Kidney capillary endothelial cell (primary cell): ENCODE measurements at regions not wholly inside any gene's neighbourhood (a gene's known extent, or its start where the extent isn't known, plus 50 kb on each side); places are given as distances from the start of the nearest gene placed in this dataset.

Experiments used
- DNase-seq: peaks from one replicate; pipeline ENCODE4 v3.0.0-alpha.2; 2018; ENCODE audit warnings: low spot score

DNA sequence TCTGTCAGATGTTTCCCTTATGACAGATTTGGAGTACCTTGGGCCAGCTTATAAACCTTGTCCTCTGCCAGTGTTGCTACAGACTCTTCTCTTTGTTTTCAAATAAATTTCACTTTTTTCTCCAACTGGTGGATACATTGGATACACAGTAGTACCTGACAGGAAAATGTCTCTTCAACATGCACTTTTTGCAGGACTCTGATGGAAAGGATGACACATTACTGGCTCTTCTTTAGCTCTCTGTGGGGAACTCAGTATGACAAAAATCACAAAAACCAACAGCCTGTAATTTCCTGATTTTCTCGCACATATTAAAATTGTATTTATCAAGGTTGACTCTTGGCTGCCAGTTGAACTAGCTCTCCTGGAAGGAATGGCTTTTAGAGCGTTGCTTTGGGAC, 61.3 kb upstream of the GIMD1 start:
- DNase-seq, result no peak

DNA sequence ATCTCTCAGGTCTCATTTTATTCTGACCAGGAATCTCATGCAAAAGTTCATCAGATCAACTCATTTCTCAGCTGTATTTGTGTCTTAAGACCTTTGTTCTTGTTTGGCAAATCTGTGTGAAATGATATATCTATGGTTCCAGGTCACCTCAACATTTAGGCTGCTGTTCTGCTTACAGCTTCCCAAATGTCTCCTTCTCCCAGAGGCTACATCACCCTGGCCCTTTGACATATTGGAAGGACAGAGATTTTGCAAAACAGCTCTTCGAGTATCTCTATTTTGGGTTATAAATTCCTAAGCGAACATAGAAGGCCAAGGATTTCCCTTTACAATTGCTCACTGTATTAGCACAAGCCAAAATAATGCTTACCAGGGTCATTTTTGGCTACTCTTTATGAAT, 57.5 kb upstream of the GIMD1 start:
- no peak for DNase-seq

DNA sequence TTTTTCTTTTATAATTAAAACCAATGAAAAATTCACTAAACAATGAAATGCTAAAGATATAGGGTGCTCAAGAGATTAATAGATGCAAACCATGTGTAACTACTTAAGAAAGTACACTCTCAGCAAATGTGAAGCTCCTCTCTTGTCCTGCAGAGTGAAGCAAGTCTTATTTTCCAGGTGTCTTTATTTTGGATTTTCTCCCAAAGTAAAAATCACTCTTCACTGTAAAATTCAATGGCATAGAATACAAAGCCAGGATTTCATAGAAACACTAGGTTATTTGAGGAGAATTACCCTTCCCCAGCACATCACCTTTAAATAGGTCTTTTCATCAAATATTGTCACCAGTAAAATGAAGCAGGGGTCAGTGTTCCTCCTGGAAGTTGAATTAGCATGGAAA, 57.0 kb upstream of the GIMD1 start:
- DNase-seq, result no peak

DNA sequence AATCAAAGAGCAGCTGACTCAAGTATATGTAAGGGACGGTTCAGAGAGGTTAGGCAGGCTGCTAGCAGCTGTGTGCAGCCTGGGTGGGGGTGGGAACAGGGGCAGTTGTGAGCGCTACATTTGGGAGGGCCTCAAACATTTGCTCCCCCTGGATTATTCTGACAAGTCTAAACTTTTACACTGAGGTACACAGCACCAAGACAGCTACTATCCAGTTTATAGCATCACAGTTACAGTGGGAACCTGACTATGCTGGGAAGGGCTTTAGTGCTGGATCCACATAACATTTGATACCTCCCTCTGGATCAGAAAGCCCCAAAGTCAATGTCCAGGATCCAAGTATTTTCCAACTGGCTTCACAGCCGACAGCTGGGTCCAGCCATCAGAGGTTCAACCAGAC, 55.8 kb upstream of the GIMD1 start:
- no peak for DNase-seq

DNA sequence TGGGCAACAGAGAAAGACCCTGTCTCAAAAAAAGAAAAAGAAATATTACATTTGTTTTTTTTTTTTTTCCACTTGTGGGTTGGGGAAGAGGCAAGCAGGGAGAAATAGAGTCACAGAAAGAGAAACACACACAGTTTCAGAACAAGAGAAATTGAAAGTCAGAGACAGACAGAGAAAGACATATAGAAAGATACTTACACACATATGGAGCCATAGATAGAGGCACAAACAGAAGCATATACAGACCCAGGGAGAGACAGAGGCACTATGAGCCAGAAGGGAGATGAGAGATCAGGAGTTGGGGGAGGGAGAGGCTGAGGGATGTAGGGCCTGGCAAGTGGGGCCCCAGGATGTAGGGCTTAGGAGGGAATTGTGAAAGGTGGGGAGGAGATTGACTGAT, 55.2 kb upstream of the GIMD1 start:
- DNase-seq, result no peak

DNA sequence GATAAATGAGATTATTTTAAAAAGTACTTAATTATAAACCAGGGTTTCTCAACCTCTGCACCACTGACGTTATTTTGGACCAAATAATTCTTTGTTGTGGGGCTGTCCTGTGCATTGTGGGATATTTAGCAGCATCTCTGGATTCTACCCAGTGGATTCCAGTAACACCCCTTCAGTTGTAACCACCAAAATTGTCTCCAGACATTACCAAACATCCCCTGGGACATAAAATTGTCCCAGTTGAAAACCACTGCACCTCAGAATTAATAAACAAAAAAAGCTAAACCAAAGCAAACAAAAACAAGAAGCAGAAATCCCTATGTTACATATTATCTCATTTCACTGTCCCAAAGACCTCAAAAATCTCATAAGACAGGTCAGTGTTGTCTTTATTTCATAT, 54.2 kb upstream of the GIMD1 start:
- no peak for DNase-seq

DNA sequence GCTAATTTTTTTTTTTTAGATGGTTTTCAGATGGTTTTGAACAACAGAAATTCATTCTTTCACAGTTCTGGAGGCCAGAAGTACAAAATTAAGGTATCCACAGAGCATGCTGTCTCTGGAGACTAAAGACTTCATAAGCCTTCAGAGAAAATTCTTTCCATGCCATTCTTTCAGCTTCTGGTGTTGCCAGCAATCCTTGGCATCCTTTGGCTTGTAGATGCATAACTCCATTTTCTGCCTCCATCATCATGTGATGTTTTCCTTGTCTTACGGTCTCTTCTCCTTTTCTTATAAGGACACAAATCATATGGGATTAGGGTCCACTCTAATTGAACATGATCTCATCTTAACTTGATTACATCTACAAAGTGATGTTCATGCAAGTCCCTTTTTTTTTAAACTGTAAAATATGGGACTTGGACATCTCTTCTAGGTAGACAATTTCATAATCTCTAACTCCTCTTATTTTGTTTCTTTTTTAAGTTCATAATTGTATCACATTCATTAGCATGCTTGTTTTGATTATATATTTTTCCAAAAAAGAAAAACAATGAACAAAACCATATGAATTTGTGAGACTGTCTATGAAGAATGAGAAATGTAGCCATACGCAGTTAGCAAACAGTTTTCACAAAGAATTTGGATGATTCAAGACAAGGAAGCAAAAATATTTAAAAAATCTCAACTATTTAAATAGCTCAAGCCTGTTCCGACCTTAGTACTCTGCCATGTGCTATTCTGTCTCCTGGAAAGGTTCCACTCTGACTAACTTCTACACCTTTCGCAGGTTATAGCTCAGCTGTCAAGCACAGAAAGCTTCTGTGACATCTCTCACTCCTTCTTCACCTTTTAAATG, 53.1 kb upstream of the GIMD1 start:
- DNase-seq, result no peak

DNA sequence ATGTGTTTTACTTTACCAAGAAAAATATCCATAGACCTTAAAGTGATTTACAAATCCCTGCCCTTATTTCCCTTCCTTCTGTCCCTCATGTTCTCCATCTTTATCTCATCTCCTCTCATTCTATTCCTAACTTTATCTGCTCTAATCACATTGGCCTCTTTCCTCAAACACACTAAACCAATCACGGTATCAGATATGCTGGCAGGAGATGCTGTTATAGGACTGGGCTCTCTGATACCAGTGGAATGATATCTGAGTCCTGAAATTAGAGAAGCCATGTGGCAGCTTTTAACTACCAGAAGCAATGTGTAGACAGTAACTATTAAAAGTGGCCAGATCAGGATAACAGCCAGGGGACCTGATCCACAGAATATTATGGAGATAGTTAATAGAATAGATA, 49.9 kb upstream of the GIMD1 start:
- DNase-seq, result no peak
